KMS-11 (cell line): ENCODE measurements at regions not wholly inside any gene's neighbourhood (a gene's known extent, or its start where the extent isn't known, plus 50 kb on each side); places are given as distances from the start of the nearest gene placed in this dataset.

Source experiments
- H2AFZ ChIP-seq: fragments of 200-600 bp; sonication (generic); 2 replicates; pipeline ENCODE4 v1.6.1; 2016; ENCODE audit warnings: antibody characterized with exemption, mixed run types, low read depth
- H3K27ac ChIP-seq: fragments of 200-600 bp; sonication (generic); 2 replicates; pipeline ENCODE4 v1.6.1; 2016; ENCODE audit warnings: mild to moderate bottlenecking, mixed run types
- H3K27me3 ChIP-seq: fragments of 200-600 bp; sonication (generic); 2 replicates; pipeline ENCODE4 v1.6.1; 2017; ENCODE audit warnings: mild to moderate bottlenecking, low read depth, mixed run types, moderate library complexity; ENCODE audit not compliant: insufficient read depth
- H3K36me3 ChIP-seq: fragments of 200-600 bp; sonication (generic); 2 replicates; pipeline ENCODE4 v1.6.1; 2017; ENCODE audit warnings: mild to moderate bottlenecking, mixed run types; ENCODE audit not compliant: insufficient read depth
- H3K4me1 ChIP-seq: fragments of 200-600 bp; sonication (generic); 2 replicates; pipeline ENCODE4 v1.6.1; 2016; ENCODE audit warnings: mild to moderate bottlenecking, low read depth, mixed run types; ENCODE audit not compliant: poor library complexity, severe bottlenecking
- H3K4me2 ChIP-seq: fragments of 200-600 bp; sonication (generic); 2 replicates; pipeline ENCODE4 v1.7.0; 2016; ENCODE audit warnings: mild to moderate bottlenecking, mixed run types
- H3K4me3 ChIP-seq: fragments of 200-600 bp; sonication (generic); IDR thresholded peaks from 2 replicates; pipeline ENCODE4 v1.6.1; 2017; ENCODE audit warnings: low read depth, low read length, mixed read lengths; ENCODE audit not compliant: insufficient read depth
- H3K79me2 ChIP-seq: fragments of 200-600 bp; sonication (generic); 2 replicates; pipeline ENCODE4 v1.6.1; 2016; ENCODE audit warnings: low read depth, mixed run types; ENCODE audit not compliant: insufficient read depth
- H3K9ac ChIP-seq: fragments of 200-600 bp; sonication (generic); 2 replicates; pipeline ENCODE4 v1.6.1; 2016; ENCODE audit warnings: mild to moderate bottlenecking, mixed run types
- H4K20me1 ChIP-seq: fragments of 200-600 bp; sonication (generic); 2 replicates; pipeline ENCODE4 v1.6.1; 2016; ENCODE audit warnings: mild to moderate bottlenecking, mixed run types; ENCODE audit not compliant: insufficient read depth
- TF ChIP-seq, protein P1 (sequence below): fragments of 200-600 bp; sonication (generic); conservative IDR thresholded peaks from 2 replicates; pipeline ENCODE4 v1.6.1; 2017; ENCODE audit warnings: low read depth, mild to moderate bottlenecking, antibody characterized with exemption, low read length, moderate library complexity, mixed read lengths

DNA sequence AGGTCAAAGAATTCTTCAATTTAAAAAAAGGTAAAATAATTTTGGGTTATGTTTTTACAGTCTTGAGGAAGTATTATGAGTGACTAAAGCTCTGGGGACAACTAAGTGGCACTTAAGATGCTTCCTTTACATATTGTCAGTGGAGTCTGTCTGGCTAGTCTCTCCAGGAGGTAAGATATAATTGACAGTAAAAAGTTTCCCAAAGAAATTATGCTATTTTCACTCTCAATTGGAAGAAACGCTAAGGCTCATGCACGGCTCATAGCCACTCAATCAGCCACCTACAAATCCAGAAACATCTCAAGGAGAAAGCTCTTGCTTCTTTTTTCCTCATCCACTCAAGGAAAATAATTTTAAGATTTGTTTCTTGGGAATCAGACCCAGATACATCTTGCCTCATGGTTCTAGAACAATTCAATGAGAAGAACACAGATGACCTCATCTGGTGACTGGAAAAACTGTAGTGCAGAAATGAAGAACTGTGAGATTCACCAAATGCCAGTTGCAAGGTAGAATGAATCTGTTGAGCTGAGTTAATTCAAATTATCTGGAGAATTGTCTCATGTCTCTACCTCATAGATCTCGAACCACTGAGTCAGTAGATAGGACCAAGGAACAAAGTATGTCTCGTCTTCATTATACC lies 252.9 kb downstream of the TPBG start:
- H3K27me3 ChIP-seq, result no peaks in the 10 kb centered on the region
- H4K20me1 ChIP-seq, result no peaks in the 10 kb centered on the region
- no peaks in the 10 kb centered on the region for H3K36me3 ChIP-seq
- no peak overlapping the region for H3K4me3 ChIP-seq
- no peak overlapping the region for H3K9ac ChIP-seq
- no peak overlapping the region for H2AFZ ChIP-seq
- no peak overlapping the region for H3K27ac ChIP-seq
- no peaks in the 10 kb centered on the region for H3K79me2 ChIP-seq
- H3K4me2 ChIP-seq, result no peak overlapping the region
- TF ChIP-seq, protein P1, sequence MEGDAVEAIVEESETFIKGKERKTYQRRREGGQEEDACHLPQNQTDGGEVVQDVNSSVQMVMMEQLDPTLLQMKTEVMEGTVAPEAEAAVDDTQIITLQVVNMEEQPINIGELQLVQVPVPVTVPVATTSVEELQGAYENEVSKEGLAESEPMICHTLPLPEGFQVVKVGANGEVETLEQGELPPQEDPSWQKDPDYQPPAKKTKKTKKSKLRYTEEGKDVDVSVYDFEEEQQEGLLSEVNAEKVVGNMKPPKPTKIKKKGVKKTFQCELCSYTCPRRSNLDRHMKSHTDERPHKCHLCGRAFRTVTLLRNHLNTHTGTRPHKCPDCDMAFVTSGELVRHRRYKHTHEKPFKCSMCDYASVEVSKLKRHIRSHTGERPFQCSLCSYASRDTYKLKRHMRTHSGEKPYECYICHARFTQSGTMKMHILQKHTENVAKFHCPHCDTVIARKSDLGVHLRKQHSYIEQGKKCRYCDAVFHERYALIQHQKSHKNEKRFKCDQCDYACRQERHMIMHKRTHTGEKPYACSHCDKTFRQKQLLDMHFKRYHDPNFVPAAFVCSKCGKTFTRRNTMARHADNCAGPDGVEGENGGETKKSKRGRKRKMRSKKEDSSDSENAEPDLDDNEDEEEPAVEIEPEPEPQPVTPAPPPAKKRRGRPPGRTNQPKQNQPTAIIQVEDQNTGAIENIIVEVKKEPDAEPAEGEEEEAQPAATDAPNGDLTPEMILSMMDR, result no peak
- no peaks in the 10 kb centered on the region for H3K4me1 ChIP-seq

DNA sequence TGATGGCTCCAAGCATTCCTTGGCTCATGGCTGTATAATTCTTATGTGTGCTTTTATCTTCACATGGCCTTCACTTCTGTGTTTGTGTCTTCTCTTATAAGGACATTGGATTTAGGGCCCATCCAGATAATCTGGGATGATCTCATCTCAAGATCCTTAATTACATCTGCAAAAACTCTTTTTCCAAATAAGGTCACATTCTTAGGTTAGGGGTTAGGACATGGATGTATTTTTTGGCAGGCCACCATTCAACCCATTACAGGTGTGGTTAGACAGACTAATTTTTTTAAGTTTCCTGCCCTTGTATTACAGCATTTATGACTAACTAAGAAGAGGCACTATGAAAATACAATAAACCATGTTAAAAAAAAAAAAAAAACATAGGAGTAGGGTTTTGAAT lies 254.0 kb downstream of the TPBG start:
- H3K4me1 ChIP-seq, result no peaks in the 10 kb centered on the region
- no peaks in the 10 kb centered on the region for H3K27me3 ChIP-seq
- H3K4me2 ChIP-seq, result no peak overlapping the region
- no peaks in the 10 kb centered on the region for H3K36me3 ChIP-seq
- TF ChIP-seq, protein P1, result no peak
- no peaks in the 10 kb centered on the region for H4K20me1 ChIP-seq
- H2AFZ ChIP-seq, result no peak overlapping the region
- H3K4me3 ChIP-seq, result no peak overlapping the region
- H3K79me2 ChIP-seq, result no peaks in the 10 kb centered on the region
- no peak overlapping the region for H3K27ac ChIP-seq
- no peak overlapping the region for H3K9ac ChIP-seq

DNA sequence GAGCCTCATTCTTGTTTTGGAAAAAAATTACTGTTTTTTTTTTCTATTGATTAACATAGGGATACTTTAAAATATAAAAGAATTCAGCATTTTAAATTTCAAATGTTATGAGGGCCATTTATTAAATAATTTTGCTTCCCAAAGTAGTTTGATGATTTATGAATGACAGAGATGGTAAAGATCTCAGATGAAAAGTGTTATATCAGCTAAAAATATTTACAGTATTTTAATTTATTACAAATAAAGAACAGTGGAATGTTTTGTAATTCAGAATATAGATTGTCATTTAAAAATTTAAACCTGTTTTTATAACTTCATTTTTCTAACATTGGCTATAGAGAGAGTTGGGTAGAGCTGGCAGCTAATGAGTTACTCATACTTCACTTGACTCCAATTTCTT lies 256.0 kb downstream of the TPBG start:
- TF ChIP-seq, protein P1, result no peak
- H3K4me3 ChIP-seq, result no peak overlapping the region
- H3K27me3 ChIP-seq, result no peaks in the 10 kb centered on the region
- no peaks in the 10 kb centered on the region for H3K4me1 ChIP-seq
- H2AFZ ChIP-seq, result no peak overlapping the region
- no peaks in the 10 kb centered on the region for H3K79me2 ChIP-seq
- no peak overlapping the region for H3K4me2 ChIP-seq
- H3K9ac ChIP-seq, result no peak overlapping the region
- H3K36me3 ChIP-seq, result no peaks in the 10 kb centered on the region
- H4K20me1 ChIP-seq, result no peaks in the 10 kb centered on the region
- H3K27ac ChIP-seq, result no peak overlapping the region

DNA sequence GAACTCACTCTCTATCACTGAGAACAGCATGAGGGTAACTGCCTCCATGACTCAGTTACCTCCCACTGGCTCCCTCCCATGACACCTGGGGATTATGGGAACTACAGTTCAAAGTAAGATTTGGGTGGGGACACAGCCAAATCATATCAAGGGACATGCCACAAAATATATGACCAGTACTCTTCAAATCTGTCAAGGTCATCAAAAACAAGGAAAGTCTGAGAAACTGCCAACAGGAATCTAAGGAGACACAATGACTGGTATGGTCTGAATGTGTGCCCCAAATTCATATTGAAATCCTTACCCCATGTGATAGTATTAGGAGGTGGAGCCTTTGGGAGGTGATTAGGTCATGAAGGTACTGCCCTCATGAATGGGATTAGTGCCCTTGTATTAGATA lies 258.8 kb downstream of the TPBG start:
- no peaks in the 10 kb centered on the region for H3K27me3 ChIP-seq
- no peak overlapping the region for H3K27ac ChIP-seq
- H3K4me2 ChIP-seq, result no peak overlapping the region
- H2AFZ ChIP-seq, result no peak overlapping the region
- H3K4me3 ChIP-seq, result no peak overlapping the region
- H3K4me1 ChIP-seq, result no peaks in the 10 kb centered on the region
- H3K9ac ChIP-seq, result no peak overlapping the region
- no peaks in the 10 kb centered on the region for H4K20me1 ChIP-seq
- H3K36me3 ChIP-seq, result no peaks in the 10 kb centered on the region
- TF ChIP-seq, protein P1, result no peak
- H3K79me2 ChIP-seq, result no peaks in the 10 kb centered on the region
